GM10266 (cell line): ENCODE measurements at regions not wholly inside any gene's neighbourhood (a gene's known extent, or its start where the extent isn't known, plus 50 kb on each side); places are given as distances from the start of the nearest gene placed in this dataset.

Experiments used
- DNase-seq: peaks from one replicate; pipeline ENCODE4 v3.0.0; 2012; ENCODE audit errors: extremely low spot score
- TF ChIP-seq, protein P1 (sequence below): IDR thresholded peaks from 2 replicates; pipeline ENCODE4 v1.5.1; 2012; ENCODE audit warnings: mild to moderate bottlenecking, low read depth; ENCODE audit not compliant: control insufficient read depth, insufficient read depth; ENCODE audit errors: missing control alignments

DNA sequence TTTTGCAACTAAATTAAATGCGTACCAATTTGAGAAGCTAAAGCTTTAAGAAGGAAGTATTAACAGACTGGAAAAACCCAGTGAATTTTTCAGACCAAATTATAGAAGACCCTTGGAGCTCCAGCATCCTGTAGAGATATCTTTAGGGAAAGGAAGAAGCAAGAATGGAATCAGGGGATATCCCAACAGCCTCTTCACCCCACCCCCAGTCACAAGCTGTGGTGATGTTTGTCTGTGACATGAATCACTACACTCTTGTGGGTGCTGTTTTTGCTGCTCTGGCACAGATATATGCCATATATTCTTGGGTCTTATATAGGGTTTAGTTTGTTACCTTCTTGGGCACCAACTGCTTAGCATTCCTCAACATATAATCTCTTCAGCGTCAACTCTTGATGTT, 78.5 kb upstream of the BCL6 start:
- TF ChIP-seq, protein P1, sequence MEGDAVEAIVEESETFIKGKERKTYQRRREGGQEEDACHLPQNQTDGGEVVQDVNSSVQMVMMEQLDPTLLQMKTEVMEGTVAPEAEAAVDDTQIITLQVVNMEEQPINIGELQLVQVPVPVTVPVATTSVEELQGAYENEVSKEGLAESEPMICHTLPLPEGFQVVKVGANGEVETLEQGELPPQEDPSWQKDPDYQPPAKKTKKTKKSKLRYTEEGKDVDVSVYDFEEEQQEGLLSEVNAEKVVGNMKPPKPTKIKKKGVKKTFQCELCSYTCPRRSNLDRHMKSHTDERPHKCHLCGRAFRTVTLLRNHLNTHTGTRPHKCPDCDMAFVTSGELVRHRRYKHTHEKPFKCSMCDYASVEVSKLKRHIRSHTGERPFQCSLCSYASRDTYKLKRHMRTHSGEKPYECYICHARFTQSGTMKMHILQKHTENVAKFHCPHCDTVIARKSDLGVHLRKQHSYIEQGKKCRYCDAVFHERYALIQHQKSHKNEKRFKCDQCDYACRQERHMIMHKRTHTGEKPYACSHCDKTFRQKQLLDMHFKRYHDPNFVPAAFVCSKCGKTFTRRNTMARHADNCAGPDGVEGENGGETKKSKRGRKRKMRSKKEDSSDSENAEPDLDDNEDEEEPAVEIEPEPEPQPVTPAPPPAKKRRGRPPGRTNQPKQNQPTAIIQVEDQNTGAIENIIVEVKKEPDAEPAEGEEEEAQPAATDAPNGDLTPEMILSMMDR = no peak
- DNase-seq = no peak

DNA sequence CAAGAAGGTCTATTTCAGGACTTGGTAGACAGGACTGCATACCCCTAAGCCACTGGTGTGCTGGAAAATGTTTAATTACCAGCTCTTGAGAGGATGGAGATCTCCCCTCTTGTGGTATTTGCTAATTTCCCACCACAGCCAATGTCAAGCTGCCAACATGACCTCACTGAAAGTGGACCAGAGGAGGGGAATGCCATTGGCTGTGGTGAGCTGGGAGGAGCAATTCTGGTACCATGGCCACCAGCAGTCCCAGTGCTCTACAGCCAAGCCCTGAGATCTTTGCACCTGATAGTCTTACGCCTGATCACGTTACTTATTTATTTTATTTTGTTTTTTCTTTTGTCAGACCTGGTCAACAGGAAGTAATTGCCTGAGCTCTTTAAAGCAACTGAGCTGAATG, 82.5 kb upstream of the BCL6 start:
- TF ChIP-seq, protein P1 = no peak

DNA sequence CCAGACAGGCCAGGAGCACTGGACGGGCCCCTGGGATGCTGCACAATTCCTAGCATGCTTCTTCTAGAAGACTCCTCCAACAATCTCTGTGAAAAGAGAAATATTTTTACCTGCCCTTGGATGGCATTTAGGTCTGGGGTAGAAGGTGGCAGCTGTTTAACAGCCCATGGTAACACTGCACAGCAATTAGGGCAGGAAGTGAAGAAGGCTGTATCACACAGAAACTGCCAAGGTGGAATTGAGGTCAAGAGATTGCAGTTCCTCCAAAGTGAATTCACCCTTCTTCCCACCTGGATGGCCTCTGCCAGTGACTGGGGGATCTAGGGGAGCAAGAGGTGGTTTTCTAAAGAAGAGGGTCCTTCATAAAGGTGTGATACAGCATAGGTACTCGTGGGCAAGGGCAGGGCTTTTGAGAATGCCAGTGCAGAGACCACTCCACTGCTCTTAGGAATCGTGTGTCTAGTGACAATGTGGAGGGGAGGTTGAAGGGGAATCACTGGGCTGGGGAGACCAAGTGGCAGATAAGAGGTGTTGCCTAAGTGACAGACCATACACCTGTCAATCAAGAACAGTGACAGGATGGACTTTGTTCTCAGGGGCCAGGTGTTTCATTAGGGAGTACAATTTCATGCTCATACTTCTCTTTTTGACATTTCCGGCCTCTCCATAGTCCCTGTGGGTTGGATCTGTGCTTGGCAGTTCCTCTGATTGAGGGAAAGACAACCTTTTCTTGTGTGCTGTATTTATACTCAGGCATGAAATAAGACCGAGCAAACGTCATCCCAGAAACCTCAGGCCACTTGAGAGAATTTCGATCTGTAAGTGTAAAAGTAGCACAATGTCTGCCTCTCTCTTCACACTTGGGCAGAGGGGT, 83.5 kb upstream of the BCL6 start:
- TF ChIP-seq, protein P1 = no peak
- DNase-seq = peak; percentile 43

More for the DNA sequence above, 82.5 kb upstream of the BCL6 start:
- no peak for DNase-seq

DNA sequence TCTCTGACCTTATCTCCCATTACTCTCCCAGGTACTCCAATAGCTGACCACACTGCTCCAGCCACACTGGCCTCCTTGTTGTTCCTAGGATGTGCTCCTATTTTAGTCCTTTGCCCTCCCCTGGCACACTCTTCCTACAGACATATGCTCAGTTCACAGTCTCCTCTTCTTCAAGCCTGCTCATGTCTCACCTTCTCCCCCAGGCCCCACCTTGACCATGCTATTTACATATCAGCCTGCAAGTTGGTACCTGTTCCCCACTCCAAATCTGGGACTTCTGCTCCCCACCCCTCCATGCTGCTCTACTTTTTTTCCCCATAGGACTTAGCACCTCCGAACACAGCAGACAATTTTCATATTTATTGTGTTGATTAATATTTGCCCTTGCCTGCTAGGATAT, 84.9 kb upstream of the BCL6 start:
- TF ChIP-seq, protein P1 = no peak
- DNase-seq = no peak

DNA sequence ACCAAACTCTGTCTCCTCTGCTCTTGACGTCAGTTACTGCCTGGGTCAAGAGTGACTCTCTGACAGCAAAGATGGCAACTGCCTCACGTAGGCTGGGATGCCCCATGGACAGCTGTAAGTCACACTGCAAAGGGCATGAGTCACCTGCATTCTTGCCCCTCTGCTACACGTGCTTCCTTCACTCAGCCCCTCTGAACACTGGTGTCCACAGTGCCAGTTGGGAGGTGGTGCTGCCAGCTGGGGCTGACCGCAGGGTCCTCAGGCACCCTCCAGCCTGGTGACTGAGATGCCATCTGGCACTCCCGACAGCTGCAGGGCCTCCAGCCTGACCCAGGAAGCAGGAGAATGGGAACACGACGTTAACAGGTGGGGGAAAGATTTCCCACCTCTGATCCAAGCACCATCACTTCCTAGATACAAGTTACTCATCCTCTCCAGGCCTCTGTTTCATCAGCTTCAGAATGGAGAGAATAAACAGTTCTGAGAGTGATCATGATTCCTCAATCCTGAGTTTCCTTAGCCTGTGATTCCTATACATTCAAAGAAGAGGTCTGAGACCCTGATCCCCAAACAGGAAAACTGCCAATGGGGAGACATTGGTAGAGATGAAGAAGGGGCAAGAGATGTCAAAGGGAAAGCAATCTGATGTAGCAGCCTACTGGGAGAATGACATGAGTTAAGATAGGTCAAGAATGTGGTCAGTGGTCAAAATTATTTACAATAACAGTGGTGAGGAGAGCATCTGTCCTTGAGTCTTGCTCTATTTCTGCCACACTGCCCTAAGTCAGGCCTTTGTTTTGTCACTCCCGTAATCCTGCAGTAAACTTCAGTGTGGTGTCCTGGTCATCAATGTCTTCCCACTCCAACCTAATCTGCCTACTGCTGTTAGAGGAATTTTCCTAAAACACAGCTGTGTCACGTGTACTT, 86.1 kb upstream of the BCL6 start:
- DNase-seq = no peak
- TF ChIP-seq, protein P1 = no peak

DNA sequence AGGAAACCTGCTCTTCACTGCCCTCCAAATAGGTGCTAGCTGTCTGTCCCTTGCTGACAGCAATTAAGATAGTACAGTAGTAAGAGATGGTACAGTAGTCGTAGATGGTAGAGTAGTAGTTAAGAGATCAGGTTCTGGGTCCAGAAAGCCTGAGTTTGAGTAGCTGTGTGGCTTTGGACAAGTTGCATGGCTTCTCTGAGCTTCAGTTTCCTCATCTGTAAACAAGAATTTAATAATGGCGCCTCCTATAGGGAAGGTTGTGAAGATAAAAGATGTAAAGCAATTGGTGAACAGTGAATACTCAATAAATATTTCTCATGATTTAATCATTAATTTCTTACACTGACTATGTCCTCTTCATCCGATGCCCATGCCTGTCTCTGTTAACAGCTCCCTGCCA, 86.9 kb upstream of the BCL6 start:
- TF ChIP-seq, protein P1 = no peak
- no peak for DNase-seq

DNA sequence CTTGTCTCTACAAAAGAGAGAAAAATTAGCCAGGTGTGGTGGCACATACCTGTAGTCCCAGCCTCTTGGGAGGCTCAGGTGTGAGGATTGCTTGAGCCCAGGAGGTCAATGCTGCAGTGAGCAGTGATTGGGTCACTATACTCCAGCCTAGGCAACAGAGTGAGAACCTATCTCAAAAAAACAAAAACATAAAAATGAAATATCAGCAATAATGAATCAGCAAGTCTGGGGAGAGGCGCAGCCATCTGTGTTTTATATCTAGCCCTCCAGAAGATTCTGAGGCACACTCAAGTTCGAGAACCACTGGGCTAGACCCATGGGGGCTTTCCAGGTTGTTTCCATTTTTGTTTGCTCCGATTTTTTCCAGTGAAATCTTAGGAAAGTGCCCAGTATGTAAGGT, 88.1 kb upstream of the BCL6 start:
- TF ChIP-seq, protein P1 = no peak
- no peak for DNase-seq
